ENCODE measurements at regions not wholly inside any gene's neighbourhood (a gene's known extent, or its start where the extent isn't known, plus 50 kb on each side); places are given as distances from the start of the nearest gene placed in this dataset.

GRCh38 chrX:39710776-39711175 is 387.0 kb downstream of the BCOR start:
- in situ Hi-C loops (cut with MboI; ENCODE audit: low sequenced_read_pairs), result no loop called here

DNA sequence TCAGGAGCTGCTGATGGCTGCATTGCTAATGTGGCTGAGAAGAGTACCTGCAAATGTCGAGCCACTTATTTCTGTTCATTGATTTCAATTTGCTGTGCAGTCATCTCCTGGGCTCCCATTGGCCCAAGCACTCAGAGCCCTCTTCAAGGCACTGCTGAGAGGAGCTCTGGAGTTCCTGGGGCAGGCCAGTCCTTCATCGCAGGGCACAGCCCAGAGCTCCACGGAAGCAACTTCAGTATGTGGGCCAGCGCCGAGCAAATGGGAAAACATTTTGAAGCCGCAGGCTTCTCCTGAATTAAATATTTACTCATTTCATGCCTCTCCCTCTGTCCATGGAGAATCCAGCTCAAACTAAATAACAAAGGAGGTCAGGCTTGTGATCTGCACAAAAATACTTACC is 383.3 kb downstream of the BCOR start:
- in situ Hi-C loops (cut with MboI; ENCODE audit: low sequenced_read_pairs), result no loop called here

DNA sequence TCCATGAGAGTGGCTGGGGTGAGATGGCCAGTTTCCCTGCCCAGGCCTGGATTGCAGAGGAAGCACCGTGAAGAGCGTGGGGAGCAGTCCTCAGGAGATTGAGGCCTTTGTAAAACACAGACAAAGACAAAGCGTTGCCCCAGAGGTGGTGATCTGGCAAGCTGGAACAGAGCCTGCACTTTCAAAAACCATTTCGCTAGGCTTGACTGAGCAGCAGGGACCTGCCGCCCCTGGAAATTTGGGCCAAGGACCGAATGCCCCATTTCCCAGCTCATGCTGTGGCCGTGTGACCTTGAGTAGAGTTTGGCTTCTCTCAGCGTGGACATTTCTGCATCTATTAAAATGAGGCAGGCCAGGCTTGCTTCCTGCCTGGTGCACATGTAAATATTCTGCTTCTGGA is 381.4 kb downstream of the BCOR start:
- in situ Hi-C loops (cut with MboI; ENCODE audit: low sequenced_read_pairs), result no loop called here

DNA sequence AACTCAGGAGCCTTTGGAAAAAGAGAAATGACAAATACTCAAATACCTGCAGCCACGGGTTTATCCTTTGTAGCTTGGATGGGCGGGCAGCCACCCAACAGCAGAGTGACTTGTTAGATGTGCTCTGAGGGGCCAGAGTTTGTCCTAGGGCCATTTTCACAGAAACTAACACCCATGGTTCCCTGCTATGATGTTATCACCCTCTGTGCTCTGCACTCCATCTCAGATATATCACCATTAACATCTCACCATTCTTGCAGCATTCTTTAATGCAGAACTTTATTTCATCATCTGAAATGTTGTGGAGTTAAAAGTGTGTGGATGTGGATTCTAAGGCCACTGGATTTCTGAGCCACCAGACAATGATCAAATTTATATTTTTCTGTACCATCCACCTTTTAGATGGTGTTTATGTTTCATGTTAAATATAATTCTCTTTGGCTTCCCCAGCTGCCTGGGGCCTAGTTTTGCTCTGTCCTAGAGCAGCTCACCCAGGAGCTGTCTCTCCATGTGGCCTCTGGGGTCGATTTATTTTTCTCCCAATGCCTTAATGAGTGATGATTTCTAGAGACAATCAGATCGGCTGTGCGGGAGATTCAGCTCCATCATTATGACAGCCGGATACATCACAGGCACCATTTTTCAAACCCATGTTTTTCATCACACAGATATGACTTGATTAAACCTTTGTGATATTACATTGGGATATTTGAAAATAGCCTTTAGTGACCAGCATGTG is 380.8 kb downstream of the BCOR start:
- in situ Hi-C loops (cut with MboI; ENCODE audit: low sequenced_read_pairs), result no loop called here

DNA sequence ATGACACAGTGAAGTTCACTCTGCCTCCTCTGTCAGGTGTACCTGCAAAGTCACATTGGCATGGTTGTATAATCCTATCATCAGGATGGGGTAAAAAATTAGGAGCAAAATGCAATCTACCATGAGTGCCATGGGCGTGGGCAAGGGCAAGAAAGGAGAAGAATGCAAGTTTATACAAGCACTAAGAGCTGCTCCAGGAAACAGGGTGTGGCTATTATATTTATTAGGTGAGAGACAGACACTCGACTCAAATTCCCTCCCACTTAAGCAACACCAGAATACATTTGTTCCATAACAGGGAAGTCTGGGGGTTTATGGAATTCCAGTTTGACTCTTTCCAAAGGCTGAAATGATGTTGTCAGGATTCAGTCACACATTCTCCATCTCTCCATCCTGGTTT is 378.8 kb downstream of the BCOR start:
- in situ Hi-C loops (cut with MboI; ENCODE audit: low sequenced_read_pairs), result no loop called here

GRCh38 chrX:39720945-39721344 is 376.8 kb downstream of the BCOR start:
- in situ Hi-C loops (cut with MboI; ENCODE audit: low sequenced_read_pairs), result no loop called here

DNA sequence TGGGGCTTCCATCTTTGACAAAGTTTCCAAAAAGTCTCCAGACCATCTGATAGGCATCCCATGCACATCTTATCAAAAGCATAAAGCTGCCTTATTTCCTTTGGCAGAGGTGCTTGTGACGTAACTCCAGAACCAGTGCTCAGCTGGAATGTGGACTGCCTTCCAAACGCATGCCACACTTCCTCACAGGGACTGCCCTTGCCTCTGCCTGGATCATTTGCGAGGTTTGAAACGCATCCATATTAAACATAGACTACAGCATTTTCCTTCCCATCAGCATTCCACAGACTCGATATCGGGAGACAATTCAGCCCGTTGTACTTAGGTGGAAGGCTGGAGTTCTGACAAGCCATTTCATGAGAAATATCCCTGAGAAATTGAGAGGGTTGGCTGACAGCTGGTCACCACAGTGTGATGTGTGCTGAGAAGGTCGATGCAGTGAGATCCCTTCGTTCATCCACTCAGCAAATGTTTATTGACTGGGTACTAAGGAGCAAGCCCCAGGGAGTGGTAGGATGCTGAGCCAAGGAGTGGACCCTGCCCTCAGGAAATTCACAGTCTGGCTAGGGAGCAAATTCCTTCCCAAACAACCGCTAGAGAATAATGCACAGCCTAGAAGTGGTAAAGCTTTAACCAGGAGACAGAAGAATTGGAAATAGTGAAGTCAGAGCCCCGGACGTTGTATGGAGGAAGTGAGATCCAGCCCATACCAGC is 376.0 kb downstream of the BCOR start:
- in situ Hi-C loops (cut with MboI; ENCODE audit: low sequenced_read_pairs), result no loop called here

- in situ Hi-C loops (cut with MboI; ENCODE audit: low sequenced_read_pairs), result no loop called here
Measured at GRCh38 chrX:39724544-39724943, 373.2 kb downstream of the BCOR start.

DNA sequence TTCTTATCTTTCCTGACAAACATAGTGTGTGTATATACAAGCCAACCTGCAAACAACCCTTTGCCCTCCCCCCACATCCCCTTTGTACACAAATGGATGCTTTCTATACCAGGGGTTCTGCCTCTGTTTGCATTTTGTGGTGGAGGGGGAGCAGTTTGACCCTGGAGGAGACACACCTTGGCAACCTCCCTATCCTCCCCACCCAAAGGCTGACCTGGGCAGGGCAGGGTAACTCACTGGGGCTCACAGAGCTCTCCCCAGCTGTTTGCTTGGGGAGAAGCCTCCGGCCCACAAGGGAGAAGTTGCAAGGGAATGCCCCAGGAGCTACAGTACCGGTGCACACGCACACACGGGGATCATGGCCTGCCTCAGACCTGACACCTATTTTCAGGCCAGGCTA is 372.6 kb downstream of the BCOR start:
- in situ Hi-C loops (cut with MboI; ENCODE audit: low sequenced_read_pairs), result no loop called here

GRCh38 chrX:39725928-39726619 is 371.7 kb downstream of the BCOR start:
- in situ Hi-C loops (cut with MboI; ENCODE audit: low sequenced_read_pairs), result no loop called here

- in situ Hi-C loops (cut with MboI; ENCODE audit: low sequenced_read_pairs), result no loop called here
Measured at GRCh38 chrX:39726771-39727170, 371.0 kb downstream of the BCOR start.

DNA sequence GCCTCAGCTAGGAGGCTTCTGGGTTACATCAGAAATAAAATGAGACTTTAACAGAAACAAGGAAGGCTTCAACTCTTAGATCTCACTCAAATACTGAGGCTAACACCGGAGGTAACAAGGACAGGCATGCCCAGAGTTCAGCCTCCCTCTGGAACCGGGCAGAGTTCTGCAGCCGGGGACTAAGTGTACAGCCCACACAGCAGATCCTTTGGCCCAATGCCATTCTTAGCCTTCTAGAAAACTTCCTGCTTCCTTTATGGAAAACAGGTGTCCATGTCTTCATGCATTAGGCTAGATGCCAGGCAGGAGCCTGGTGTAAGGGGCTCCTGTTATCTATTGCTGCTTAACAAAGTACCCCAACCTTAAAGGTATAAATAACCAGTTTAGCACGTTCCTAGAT is 369.7 kb downstream of the BCOR start:
- in situ Hi-C loops (cut with MboI; ENCODE audit: low sequenced_read_pairs), result no loop called here

DNA sequence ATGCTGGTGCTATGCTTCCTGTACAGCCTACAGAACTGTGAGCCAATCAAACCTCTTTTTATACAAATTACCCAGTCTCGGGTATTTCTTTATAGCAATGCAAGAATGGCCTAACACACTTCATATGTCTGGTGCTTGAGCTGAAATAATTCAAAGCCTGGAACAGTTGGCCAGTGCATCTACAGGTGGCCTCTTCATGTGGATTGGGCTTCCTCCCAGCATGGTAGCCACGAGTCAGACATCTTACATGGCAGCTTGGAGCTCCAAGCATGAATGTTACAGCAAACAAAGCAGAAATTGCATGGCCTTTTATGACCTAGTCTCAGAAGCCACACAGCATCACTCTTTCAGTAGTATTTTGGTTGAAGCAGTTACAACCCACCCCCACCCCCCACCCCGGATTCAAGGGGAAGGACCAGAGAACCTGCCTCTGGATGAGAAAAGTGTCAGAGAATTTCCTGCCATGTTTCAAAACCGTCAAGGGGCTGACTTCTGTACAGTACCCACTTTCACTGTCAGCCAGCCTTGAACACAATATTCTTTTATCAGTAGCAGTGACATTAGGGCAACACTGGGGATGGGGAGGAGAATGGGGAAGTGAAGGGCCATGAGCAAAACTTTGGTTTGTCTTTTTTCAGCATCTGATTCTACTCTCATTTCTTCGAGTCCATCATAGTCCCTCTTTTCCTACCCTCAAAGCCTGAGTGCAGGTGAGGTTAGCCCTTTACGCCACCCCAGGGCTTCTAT is 368.7 kb downstream of the BCOR start:
- in situ Hi-C loops (cut with MboI; ENCODE audit: low sequenced_read_pairs), result no loop called here

DNA sequence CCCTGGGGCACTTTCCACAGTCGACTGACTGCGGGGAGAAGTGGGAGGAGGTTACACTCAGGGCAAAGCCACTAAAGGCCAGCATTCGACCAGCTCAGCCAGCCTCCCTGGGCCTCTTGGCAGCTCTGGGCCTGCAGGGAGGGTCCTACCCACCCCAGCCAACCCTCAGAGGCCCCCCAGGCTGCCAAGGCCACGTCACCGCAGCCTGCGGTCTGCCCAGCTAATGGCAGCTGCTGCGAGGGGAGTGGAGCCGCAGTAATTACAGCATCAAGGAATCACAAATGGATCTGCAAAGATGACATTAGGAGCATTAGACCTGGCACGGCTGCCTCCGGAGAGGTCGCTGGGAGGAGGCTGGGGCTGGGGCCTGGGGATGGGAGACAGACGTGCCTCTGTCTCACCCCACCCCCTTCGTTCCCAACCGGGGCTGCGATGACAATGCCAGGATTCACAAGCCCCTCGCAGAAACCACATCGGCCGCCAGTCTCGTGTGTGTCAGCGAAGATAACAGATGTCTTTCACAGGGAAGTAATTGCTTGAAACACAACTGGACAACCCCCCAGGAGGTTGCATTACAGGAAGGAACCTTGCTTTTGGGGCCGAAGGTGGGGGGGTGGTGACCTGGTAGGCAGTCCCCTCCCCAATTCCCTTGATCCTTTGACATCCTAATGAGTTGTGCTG is 367.6 kb downstream of the BCOR start:
- in situ Hi-C loops (cut with MboI; ENCODE audit: low sequenced_read_pairs), result no loop called here

DNA sequence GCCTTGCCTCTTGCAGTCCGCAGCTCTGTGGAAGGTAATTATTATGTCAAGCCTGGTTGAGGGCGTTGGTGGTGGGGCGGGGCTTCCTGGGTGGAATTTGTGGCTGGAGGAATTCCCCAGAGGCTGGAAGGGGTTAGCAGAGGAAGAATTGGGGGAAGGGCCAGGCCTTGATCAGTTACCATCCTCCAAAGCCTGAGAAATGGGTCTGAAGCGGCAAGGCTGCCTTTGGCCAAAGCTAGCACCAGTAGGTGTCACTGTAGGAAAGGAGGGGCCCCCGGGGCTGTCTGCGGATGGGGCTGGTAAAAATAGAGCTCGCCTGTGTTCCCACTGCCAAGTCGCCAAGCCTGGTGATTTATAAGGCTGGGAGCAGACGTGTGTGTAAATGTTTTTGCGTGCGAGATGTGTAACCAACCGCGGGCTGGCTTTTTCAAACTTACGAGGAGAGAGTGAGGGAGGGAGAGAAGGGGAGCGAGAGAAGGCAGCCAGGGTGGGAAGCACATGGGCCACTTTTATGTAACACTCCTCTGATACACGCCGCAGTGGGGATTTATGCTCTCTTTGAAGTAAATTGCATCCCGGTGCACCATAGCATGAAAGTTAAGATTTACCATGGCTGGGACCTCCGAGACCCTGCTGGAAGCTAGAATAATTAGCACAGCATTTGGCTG is 367.0 kb downstream of the BCOR start:
- in situ Hi-C loops (cut with MboI; ENCODE audit: low sequenced_read_pairs), result no loop called here

DNA sequence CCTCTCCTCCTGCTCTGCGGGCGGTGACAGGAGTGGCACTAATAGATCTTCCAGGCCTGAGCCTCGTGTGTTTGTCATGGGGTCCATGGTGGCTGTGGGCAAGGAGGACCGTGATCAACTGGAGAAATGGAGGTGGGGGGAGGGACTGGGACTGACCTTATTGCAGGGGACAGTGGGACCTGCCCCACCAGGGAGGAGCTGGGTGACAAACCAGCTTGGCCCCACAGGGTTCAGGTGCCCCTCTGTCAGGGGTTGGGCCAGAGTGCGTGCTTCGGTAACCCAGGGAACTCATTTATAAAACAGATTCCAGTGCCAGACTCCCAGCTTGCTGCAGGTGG is 366.5 kb downstream of the BCOR start:
- in situ Hi-C loops (cut with MboI; ENCODE audit: low sequenced_read_pairs), result no loop called here

DNA sequence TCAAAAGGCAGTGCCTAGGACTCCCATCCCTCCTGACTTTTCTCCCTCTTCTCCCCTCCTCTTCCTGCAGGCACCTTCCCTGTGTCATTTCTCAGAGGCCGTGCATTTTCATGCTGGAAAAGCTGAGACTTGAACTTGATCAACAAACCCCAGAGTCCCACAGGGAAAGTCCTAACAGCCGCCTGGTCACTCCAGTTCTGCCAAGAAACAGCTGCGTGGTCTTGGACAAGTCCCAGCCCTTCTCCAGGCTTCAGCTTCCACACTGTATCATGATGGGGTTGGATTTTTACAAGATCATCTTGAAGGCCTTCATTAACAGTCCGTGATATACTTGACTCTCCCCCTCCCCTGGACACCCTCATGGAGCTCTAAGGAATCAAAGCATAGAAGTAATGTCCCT is 366.0 kb downstream of the BCOR start:
- in situ Hi-C loops (cut with MboI; ENCODE audit: low sequenced_read_pairs), result no loop called here

DNA sequence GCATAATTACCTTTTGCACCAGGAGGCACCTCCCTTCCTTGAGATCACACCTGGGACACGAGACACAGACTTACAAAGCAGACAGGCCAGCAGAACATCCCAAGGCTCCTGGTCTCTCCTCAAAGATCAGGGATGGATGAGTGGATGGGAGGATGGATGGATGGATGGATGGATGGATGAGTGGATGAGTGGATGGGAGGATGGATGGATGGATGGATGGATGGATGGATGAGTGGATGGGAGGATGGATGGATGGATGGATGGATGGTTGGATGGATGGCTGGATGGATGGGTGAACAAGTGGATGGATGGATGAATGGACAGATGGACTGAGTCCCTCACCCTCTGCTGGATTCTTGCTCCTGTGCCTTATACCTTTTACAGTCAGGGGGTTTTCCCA is 364.0 kb downstream of the BCOR start:
- in situ Hi-C loops (cut with MboI; ENCODE audit: low sequenced_read_pairs), result no loop called here

DNA sequence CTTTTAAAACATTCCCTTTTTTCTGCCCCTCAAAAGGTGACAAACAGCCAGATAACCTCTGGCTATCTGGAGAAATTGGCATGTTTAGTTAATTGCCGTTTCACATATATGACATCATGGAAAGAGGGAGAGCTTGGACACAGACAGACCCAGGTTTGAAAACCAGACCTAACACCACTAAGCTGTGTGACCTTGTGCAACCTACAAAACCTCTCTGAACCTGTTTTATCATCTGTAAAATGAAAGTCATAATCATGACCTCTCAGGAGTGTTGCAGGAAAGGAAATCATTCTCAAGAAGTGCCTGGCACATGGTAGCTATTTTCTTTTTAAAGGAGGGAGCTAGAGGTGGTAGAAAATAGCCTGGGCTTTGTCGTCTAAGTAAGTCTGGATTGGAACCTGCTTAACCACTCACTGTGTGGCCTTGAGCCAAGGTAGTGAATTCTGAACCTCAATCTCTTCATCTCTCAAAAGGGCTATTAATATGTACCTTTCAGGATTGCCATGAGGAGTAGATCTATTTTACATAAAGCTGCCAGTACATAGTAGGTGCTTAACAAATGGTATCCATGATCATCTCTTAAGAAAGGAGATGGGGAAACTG is 363.5 kb downstream of the BCOR start:
- in situ Hi-C loops (cut with MboI; ENCODE audit: low sequenced_read_pairs), result no loop called here

Data from HL-60/S4 treated with retinoic acid at 250 ng/mL for 4 days and 3 days (cell line).